Hematopoietic multipotent progenitor cell treated with erythropoietin and hydrocortisone succinate and interleukin-3 and kit ligand, for 4 days (in vitro differentiated cells): ENCODE measurements at regions not wholly inside any gene's neighbourhood (a gene's known extent, or its start where the extent isn't known, plus 50 kb on each side); places are given as distances from the start of the nearest gene placed in this dataset.
A peak's percentile ranks its signal among the peaks of the same experiment; 100 is the strongest.
"Not testable (repeated sequence)": the region's sequence is repeated elsewhere in the genome, so short reads cannot be mapped to it uniquely, and the experiment has no call there.

Experiments used
- DNase-seq: peaks from one replicate; pipeline ENCODE4 v3.0.0-alpha.2; 2015

DNA sequence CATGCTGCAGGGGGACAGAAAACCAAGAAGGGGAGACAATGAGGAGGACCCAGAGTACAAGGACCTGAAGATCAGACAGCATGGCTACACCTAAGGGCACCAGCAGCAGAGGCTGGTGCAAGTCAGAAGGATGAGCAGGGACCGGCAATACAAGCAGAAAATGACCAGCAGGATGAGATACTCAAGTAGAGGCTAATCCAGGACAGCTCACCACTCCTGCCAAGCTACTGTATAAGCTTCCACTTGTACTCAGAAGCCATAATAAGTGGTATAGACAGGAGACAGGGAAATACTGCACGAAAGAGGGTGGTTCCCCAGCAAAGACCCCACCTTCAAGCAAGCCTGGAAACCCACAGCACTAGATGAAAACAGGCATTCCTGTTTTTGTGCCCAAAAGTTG is 138.7 kb upstream of the ZC3H12C start:
- DNase-seq, result no peak

DNA sequence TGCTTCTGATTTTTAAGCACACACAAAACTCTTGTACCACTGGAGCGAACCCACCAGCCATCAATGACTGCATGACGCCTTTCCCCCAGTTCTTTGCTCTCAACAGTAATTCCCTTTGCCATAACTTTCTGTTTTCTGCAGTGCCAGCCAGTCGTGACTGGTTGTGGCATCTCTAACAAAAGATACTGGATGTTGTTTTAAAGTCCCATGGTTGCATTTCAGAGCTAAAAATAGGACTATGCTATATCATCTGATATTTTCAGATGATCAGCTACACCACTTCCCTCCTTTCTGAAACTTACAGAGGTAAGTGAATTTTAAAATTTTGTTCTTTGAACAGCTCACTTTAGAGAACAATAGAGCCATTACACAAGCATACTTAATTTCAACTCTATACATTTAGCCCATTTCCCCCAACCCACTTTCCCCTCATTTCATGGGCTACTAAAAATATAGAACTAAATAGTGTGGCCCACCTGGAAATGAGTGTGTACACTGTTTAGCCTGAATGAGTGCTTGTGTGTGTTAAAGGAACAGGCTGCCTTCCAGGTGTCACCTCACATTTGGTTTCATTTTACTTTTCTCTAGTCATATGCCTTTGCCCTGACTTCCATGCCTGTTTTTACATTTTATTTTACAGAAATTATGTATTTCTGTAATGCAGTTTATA is 136.9 kb upstream of the ZC3H12C start:
- no peak for DNase-seq

DNA sequence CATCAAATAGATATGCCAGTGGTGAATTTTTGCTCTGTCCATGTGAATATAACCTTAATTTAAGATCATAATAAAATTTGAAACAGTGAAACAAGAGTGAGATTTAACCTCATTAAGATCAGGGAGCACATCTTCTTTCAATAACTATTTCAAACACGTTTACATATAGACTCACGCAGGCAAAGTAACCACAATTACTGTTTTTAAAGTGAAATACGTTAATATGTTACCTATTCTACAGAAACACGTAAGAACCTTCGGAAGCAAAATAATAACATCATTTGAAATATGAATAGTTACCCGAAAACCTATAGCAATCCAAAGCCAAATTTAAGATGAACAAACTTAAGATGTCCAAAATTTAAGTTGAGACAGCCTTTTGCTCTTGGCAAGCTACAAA is 136.2 kb upstream of the ZC3H12C start:
- DNase-seq, result no peak

DNA sequence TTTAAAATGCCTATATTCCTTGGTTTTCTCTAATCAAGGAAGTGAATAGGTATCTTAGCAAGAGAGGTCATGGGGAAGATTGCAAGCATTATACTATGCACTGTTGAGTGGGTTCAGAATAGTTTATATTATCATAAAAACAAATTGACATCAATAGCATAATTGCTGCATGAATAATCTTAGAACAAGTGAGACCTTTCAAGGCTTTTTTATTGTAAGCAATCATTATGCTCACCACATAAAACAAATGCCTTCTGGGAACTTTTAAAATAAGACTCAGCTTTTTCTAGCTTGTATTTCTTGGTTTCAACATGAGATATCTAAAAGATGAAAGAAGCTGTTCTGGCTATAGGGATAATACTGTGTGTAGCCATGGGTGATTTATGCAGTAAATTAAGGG is 135.6 kb upstream of the ZC3H12C start:
- no peak for DNase-seq

DNA sequence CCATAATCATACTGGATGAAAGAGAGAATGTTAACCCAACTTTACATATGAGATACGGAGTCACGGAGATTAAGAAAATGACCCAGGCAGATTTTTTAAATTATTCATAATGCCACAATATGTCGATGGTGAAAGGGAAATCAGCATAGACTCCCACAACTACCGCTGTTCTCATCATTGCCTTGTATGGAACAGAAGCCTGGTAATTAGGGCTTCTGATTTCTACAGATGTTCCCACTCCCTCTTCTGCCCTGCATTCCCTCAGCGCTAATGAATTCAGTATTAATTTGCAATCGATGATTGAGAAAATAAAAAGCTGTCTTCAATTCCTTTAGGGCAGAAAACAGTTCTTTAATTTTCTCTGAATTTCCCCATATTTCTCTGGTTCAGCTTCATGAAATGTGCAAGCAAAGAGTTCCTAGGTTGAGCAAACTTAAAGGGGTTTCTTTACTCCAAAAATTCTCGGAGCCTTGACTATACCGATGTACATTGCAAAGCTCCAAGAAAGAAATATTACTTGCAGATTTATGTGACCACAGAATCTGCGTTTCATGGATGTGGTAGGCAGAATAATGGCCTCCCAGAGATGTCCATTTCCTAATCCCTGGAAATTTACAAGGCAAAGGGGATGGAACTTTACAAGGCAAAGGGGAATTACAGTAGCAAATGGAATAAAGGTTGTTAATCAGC is 134.9 kb upstream of the ZC3H12C start:
- no peak for DNase-seq

DNA sequence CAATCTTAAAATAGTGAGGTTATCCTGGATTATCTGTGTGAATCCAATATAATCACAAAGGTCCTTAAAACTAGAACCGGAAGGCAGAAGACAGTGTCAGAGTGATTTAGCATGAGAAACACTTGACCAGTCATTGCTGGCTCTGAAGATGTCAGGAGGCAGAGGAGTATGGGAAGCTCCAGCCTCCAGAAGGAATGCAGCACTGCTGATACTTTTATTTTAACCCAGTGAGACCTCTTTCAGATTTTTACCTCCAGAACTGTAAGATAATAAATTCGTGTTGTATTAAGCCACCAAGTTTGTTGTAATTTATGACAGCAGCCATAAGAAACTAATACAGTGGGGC is 134.4 kb upstream of the ZC3H12C start:
- DNase-seq, result no peak

DNA sequence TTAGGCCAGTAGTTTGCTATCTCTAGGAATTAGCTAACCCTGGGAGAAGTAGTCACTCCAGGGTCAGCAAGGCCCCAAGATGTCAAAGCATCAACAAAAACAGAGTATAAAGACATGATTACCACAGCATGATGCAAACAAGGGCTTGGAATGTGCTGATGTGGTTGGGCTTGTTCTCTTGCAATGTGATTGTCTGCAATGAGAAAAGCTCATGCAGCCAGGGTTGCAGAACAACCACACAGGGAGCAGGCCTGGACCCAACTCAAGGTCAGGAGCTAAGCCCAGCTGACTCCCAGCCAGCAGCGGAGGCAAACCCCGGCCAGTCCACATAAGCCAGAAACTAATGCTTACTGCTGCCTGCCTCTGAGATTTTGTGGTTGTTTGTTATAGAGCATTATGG is 132.4 kb upstream of the ZC3H12C start:
- DNase-seq, result no peak

DNA sequence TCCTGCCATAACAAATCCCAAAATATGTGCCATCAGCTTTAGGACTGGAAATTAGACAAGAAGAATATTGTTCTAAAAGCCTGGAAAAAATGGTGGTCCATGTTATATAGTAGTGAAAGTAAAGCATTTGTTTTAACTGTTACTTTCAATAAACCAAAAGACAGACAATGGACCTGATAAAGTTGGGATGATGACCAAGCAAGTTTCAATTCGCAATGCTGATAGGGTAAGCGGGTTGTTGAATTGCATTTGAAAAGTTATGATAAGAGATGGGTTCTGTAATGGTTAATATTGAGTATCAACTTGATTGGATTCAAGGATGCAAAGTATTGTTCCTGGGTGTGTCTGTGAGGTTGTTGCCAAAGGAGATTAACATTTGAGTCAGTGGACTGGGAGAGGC is 131.9 kb upstream of the ZC3H12C start:
- DNase-seq, result no peak

DNA sequence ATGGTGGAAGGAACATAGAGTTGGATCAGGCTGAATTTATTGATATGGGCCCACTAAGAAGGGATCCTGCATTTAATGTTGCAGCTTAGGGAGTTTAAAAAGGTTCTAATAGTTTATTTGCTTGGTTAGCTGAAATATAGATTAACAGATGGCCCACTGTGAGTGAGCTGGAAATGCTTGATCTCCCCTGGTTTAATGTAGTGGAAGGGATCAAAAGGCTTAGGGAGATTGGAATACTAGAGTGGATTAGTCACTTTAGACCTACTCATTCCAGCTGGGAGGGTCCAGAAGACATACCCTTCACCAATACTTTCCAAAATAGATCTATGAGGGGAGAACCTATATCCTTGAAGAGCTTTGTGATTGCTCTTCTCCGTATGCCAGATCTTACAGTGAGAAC is 130.1 kb upstream of the ZC3H12C start:
- no peak for DNase-seq

DNA sequence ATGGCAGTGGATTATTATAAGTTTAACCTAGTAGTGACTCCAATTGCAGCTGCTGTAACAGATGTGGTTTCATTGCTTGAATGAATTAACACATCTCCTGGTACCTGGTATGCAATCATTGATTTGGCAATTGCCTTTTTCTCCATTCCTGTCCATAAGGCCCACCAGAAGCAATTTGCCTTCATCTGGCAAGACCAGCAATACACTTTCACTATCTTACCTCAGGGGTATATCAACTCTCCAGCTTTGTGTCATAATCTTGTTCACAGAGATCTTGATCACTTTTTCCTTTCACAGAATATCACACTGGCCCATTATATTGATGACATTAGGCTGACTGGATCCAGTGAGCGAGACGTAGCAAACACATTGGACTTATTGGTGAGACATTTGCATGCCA is 128.7 kb upstream of the ZC3H12C start:
- DNase-seq, result no peak

DNA sequence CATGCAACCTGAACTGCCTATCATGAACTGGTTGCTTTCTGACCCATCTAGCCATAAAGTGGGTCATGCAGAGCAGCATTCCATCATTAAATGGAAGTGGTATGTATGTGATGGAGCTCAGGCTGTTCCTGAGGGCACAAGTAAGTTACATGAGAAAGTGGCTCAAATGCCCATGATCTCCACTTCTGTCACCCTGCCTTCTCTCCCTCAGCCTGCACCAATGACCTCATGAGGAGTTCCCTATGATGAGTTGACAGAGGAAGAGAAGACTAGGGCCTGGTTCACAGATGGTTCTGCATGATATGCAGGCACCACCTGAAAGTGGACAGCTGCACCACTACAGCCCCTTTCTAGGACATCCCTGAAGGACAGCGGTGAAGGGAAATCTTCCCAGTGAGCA is 127.7 kb upstream of the ZC3H12C start:
- DNase-seq, result not testable (repeated sequence)

DNA sequence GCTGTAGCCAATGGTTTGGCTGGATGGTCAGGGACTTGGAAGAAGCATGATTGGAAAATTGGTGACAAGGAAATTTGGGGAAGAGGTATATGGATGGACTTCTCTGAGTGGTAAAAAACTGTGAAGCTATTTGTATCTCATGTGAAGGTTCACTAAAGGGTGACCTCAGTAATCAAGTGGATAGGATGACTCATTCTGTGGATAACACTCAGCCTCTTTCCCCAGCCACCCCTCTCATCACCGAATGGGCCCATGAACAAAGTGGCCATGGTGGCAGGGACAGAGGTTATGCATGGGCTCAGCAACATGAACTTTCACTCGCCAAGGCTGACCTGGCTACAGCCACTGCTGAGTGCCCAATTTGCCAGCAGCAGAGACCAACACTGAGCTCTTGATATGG is 127.3 kb upstream of the ZC3H12C start:
- DNase-seq, result not testable (repeated sequence)

DNA sequence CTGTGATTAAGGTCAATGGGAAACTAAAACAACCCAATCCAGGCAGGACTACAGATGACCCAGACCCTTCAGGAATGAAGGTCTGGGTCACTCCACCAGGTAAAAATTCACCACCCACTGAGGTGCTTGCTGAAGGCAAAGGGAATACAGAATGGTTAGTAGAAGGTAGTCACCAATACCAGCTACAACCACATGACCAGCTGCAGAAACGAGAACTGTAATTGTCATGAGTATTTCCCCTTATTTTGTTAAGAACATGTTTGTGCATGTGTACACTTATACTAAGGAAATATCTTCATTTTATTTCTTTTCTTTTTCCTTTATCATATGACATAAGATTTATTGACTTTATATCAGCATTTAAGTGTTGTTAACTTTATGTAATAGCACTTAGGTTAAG is 126.1 kb upstream of the ZC3H12C start:
- DNase-seq, result not testable (repeated sequence)

DNA sequence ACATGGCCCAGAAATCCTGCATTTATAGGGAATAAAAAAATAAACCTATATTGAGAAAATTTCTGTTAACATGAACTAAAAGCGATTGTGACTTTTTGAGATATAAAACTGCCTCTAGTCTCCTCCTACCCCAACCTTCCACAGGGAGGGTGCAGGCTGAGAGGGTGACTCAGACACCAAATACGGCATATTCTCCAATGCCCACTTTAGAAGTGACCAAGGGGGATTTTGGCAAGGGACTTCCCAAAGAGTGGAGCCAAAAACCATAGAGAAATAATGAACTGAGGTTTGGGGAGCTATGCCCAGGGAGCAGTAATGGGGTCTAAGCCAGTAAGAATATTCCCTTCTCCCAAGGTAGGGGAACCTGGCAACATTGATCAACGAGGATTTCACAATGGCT is 124.9 kb upstream of the ZC3H12C start:
- DNase-seq, result no peak

DNA sequence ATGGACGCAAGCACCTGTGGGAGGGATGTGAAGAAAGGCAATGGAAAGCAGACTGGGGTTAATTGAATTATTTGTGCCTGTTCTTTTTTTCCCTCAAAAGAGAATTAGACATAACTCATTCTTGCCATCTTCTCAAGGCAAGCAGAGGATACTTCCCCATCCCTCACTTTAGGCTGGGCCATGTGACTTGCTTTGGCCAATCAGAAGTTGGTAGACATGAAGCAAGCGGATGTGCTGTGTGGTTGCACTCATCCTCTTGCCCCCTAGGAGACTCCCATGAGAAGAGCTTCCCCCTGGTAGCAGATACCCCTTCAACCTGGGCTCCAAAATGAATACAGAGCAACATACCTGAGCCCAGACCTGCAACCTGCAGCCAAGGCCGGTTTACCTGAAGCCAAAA is 124.4 kb upstream of the ZC3H12C start:
- no peak for DNase-seq

DNA sequence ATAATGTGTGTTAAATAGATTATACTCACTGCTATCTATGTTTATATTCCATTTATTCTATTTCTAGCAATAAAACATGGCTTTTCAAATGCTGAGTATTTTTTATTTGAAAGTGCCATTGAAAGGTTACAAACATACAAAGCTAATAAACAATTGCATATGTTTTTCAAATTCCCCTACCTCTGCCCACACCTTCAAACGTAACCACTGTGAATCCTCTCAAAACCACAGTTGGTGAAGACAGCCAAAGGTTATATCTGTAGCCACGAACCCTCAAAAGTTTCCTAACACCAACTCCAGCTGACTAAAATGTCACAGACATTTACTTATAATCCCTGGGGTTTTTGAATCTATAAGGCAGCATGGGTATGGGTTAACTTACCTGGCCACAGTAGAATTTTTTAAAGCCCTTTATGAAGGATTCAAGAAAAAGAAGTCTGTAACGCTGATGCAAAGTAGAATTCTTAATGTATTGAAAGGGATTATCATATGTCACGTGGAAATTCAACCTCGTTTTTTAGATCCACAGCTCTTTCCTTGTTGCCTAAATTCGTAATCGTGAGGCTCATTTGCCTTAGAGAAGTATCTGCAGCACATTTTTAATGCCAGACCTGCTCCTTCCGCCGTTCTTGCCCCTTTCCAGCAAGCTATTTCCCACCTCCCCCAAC is 122.5 kb upstream of the ZC3H12C start:
- DNase-seq, result no peak

DNA sequence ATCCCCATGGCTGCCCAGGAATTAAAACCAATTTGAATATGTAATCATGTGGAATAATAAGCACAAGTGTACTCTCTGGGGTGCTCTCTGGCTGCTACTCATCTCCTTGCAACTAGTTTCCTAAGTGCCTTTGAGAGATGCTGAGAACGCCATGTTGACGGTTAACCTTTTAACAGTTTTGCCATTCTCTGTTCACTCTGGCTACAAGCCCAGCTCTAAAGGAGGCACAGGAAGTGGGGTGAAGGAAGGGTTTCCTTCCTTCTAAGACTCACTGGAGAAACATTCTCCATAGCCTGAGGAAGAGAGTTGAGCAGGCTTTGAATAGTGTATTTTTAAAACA is 122.0 kb upstream of the ZC3H12C start:
- peak; percentile 51 for DNase-seq

DNA sequence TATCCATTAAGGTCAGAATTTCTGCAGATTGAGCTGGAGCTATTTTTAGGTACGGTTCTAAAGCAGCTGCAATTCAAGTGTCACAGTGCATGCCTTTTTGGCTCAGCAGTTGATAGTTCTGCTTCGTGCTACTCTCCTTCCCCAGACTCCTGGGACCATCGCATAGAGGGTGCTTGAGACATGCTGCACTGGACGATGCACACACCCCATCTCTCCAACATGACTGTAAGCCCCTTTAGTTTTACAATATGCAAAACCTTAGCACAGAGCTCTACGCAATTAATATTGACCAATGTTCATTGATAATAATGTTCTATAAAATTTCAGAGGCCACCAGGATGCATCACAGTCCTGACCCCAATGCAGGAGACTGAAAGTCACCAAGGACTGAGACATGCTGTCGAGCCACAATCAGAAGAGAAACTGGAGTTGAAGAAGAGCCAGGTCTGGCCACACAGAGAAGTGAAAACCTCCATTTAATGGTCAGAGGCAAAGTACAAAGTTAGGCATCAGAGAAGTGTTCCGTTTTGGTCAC is 120.9 kb upstream of the ZC3H12C start:
- DNase-seq, result no peak

DNA sequence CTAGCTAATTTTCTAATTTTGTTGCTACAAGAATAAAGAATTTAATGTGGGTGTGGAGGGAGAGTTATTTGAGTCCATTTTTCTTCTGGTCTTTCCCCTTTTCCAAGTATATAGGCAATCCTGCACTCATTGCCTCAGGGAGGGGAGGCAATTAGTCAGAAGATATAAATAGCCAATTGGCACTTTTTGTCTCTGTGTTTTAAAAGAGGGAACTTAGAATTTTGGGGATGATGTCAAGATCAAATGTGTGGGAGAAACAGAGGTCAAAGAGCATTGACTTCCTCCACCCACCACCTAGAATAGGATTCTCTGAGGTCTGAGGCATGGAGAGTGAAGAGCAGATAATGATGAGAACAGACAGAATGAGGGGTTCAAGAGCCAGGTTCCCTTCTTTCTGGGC is 120.3 kb upstream of the ZC3H12C start:
- no peak for DNase-seq

DNA sequence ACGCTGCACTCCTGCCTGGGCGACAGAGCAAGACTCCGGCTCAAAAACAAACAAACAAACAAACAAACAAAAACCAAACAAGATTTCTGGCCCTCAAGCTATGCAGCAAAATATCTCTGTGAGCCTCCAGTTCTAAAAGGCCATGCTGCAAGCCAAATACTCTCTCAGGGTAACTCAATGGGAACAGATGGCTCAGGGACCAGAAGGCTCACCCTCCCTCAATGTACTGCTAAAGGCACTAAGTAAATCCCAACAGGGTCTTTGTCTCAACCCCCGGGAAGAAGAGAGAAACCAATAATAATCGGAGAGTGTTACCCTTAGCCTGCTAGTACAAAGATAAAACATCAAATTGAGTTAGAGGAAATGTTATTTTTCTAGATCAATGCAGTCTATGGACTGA is 119.7 kb upstream of the ZC3H12C start:
- DNase-seq, result no peak

DNA sequence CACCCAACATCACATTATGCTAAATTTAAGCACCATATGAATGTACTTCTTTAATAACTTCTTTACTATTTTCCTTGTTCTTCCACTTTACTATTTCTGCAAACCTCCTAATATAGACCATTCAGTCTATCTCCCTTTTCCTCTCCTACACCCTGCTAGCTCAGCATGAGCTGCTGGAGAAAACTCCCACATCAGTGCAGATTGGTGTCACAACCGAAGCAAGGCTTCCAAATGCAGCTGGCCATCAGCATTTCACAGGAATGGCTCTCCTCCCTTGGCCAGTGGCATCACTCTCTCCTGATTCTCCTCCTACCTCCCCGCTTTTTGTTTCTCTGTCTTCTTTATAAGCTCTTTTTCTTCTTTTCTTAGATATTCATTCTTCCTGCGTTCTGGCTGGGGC is 118.7 kb upstream of the ZC3H12C start:
- no peak for DNase-seq

DNA sequence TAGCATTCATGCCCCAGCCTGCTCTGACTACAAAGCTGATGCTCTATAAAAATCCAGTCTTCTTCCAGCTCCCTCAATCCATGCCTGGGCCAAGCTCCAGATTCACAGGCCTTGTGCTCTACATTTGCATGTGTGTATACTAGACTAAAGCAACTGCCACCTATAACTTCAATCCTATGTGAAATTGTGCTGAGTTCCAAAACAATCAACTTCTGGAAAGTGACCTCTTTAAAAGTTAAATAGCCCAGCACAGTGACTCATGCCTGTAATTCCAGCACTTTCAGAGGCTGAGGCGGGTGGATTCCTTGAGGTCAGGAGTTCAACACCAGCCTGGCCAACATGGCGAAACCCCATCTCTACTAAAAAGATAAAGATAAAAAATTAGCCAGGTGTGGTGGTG is 114.3 kb upstream of the ZC3H12C start:
- no peak for DNase-seq

DNA sequence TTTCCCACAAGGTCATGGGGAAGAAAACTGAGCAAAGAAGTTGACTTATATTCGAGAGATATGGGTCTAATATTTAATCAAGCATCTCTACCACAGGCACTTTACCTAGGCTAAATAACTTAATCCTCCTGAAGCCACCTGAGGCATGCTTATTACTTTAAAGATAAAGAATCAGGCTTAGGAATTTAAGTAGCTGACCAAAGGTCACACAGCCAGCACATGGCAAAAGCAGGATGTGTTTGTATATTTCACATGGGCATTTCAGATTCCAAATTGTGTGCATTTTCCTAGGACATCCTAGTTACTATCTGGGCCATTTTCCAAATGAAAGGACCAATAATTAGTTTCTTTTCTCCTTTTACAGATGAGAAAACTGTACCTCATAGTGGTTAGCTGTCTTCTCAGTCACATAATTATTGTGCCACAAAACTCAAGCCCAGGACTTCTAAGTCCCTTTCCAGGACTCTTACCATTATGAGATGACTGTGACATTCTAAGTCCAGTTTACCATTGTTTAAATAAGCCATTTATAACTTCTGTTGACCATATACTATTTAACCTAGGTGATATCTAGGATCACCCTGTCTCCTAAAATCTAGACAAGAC is 112.1 kb upstream of the ZC3H12C start:
- no peak for DNase-seq

DNA sequence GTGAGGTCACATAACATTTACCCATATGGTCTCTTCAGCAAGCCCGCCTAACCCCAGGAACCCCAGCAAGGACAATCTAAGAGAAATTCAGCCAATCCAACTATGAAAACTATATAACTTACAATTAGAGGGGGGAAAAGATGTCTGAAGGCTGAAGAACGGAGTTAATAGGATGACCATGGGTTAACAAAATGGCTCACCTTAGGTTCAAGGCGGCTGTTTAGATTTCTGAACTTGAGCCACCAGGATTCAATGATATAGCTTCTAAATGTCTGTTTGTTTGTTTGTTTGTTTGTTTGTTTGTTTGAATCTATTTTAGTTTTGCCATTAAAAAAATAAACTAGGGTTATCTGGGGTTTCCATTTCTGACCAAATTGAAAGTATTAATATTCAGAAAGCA is 109.8 kb upstream of the ZC3H12C start:
- no peak for DNase-seq
